GM12878 (cell line): ENCODE measurements at regions not wholly inside any gene's neighbourhood (a gene's known extent, or its start where the extent isn't known, plus 50 kb on each side); places are given as distances from the start of the nearest gene placed in this dataset. TPM values are rescaled to one million over a fixed set of nuclear protein-coding genes. Genes with fewer than 3 reads are reported as not detected.

ENCODE experiments used
- ATAC-seq: fragments of 200-7000 bp; cut with Tn5 transposase; 3 replicates; pipeline ENCODE4 v1.9.1; 2020; ENCODE audit warnings: mild to moderate bottlenecking, moderate library complexity
- BruUV-seq: library from RNA; stranded (reverse); fragments of 400-500 nt; replicated peaks from 2 replicates; lab custom pipeline; 2021; lab: Mats Ljungman, UMichigan
- CTCF ChIA-PET: fragments of 300-600 bp; sonication (Branson Sonifier 250); formaldehyde crosslinking; extraction: SDS; loops from one replicate; lab custom pipeline; 2021; ENCODE audit warnings: inconsistent platforms; lab: Yijun Ruan, JAX
- POLR2A ChIA-PET: fragments of 350-600 bp; formaldehyde crosslinking; extraction: SDS; loops from one replicate; lab custom pipeline; 2021; ENCODE audit warnings: inconsistent platforms; lab: Charles Lee
- RAD21 ChIA-PET: fragments of 300-600 bp; sonication (Branson Sonifier 250); formaldehyde crosslinking; loops from one replicate; lab custom pipeline; 2023; ENCODE audit warnings: antibody characterized with exemption; ENCODE audit not compliant: unreplicated experiment; lab: Charles Lee
- SMC1A ChIA-PET: fragments of 300-600 bp; sonication (Branson Sonifier 250); formaldehyde crosslinking; loops from one replicate; lab custom pipeline; 2023; ENCODE audit not compliant: unreplicated experiment, uncharacterized antibody; lab: Charles Lee
- DNase-seq: peaks from one replicate; pipeline ENCODE4 v3.0.0-alpha.2; 2011; ENCODE audit warnings: low read depth, low spot score
- FAIRE-seq: peaks from 3 replicates; lab custom pipeline; 2011; peaks lifted over from hg19 to GRCh38; lab: Jason Lieb, UNC
- H2AFZ ChIP-seq: 2 replicates; pipeline ENCODE4 v1.6.0; 2011; ENCODE audit warnings: low read depth, low read length, control low read depth; ENCODE audit not compliant: control insufficient read depth
- H3K27ac ChIP-seq: 2 replicates; pipeline ENCODE4 v1.5.1; 2011; ENCODE audit warnings: control low read depth; ENCODE audit not compliant: control insufficient read depth, insufficient read depth
- H3K27me3 ChIP-seq, 2 experiments: replicated peaks in 1 of 2; 2 replicates each; pipeline versions ENCODE4 v1.6.0 to v1.6.1; 2011; ENCODE audit warnings: low read length in 1 of 2; ENCODE audit not compliant: control insufficient read depth in 2 of 2, insufficient read depth in 2 of 2
- H3K36me3 ChIP-seq, 2 experiments: 2 replicates each; pipeline ENCODE4 v1.5.1; 2011; ENCODE audit warnings: low read length in 1 of 2; ENCODE audit not compliant: control insufficient read depth in 2 of 2, insufficient read depth in 2 of 2
- H3K4me1 ChIP-seq: 2 replicates; pipeline ENCODE4 v1.6.1; 2011; ENCODE audit warnings: mild to moderate bottlenecking, low read length, moderate library complexity, mixed read lengths; ENCODE audit not compliant: control insufficient read depth, insufficient read depth
- H3K4me2 ChIP-seq: 2 replicates; pipeline ENCODE4 v1.6.0; 2011; ENCODE audit warnings: control low read depth; ENCODE audit not compliant: control insufficient read depth, insufficient read depth
- H3K4me3 ChIP-seq: fragments of 200-600 bp; sonication (generic); 2 replicates; pipeline ENCODE4 v1.5.1; 2016
- H3K79me2 ChIP-seq: 2 replicates; pipeline ENCODE4 v1.6.0; 2011; ENCODE audit warnings: low read length; ENCODE audit not compliant: control insufficient read depth, insufficient read depth
- H3K9ac ChIP-seq: 2 replicates; pipeline ENCODE4 v1.8.0; 2011; ENCODE audit warnings: low read length, control low read depth, mixed read lengths; ENCODE audit not compliant: control insufficient read depth, insufficient read depth
- H3K9me3 ChIP-seq: replicated peaks from 3 replicates; pipeline ENCODE4 v1.5.1; 2011; ENCODE audit warnings: mild to moderate bottlenecking, low read length; ENCODE audit not compliant: control insufficient read depth, insufficient read depth
- H4K20me1 ChIP-seq: 2 replicates; pipeline ENCODE4 v1.6.0; 2011; ENCODE audit not compliant: control insufficient read depth, insufficient read depth
- CTCF ChIP-seq, 3 experiments: IDR thresholded peaks in 2 of 3; conservative IDR thresholded peaks in 1 of 3; 2 replicates each; pipeline ENCODE4 v1.5.1; 2011; ENCODE audit warnings: low read depth in 3 of 3, low read length in 3 of 3, mild to moderate bottlenecking in 3 of 3, control low read depth in 2 of 3, moderate library complexity in 2 of 3, inconsistent platforms in 1 of 3, mixed read lengths in 1 of 3; ENCODE audit not compliant: control insufficient read depth in 2 of 3, insufficient read depth in 1 of 3; ENCODE audit errors: extremely low read depth in 1 of 3
- IRF3 ChIP-seq: fragments of 450-650 bp; IDR thresholded peaks from 2 replicates; pipeline ENCODE4 v1.6.1; 2014; ENCODE audit warnings: mild to moderate bottlenecking
- WGBS: methylation state at CpG from one replicate; pipeline ENCODE4 v1.1.6; 2016; ENCODE audit warnings: low lambda C conversion rate; ENCODE audit not compliant: insufficient replicate concordance, insufficient coverage; ENCODE audit errors: missing lambda C conversion rate; 5-methylcytosine and 5-hydroxymethylcytosine counted together
- in situ Hi-C: fragments of 300-500 bp; cut with MboI; formaldehyde crosslinking; loops from 9 replicates; pipeline ENCODE4 v1.14.3; 2018; ENCODE audit warnings: mixed read lengths
- intact Hi-C: fragments of 100-400 bp; cut with micrococcal nuclease; formaldehyde crosslinking; loops from one replicate; pipeline ENCODE4 v1.14.2; 2022; ENCODE audit not compliant: unreplicated experiment
- small RNA-seq: library from RNA; depleted of rRNA; stranded (forward); fragments of <200 nt; gene quantifications from one replicate; pipeline ENCODE3, GENCODE V24; 2014

GRCh38 chr7:155862123-155862892 lies 50.0 kb upstream of the SHH start:
- no TSS peak for BruUV-seq
- no peaks in the 10 kb centered on the region for H3K79me2 ChIP-seq
- ChIA-PET SMC1A (no interaction called here), CTCF (interaction anchor here (0.6 kb wide), 1 partner anchor 68 kb away, joined by 3 read pairs; no protein-coding TSS in a partner anchor), POLR2A (no interaction called here), RAD21 (no interaction called here)
- no peaks in the 10 kb centered on the region for H3K9me3 ChIP-seq
- no peak for FAIRE-seq
- H3K4me1 ChIP-seq, result no peaks in the 10 kb centered on the region
- WGBS, result 42% methylated on average over 12 of the region's 12 CpGs
- DNase-seq, result no peak
- intact Hi-C loops, result no loop called here
- no peak overlapping the region for H3K27ac ChIP-seq
- H2AFZ ChIP-seq, result no peak overlapping the region
- no peaks in the 10 kb centered on the region for H3K36me3 ChIP-seq
- peaks cover 0 to 1% of the 10 kb centered on the region in 2 experiments; a peak in 2 of 4 replicates for H3K27me3 ChIP-seq
- no peaks in the 10 kb centered on the region for H4K20me1 ChIP-seq
- no peak overlapping the region for H3K4me3 ChIP-seq
- H3K9ac ChIP-seq, result no peak overlapping the region
- in situ Hi-C loops, result no loop called here
- ATAC-seq, result no peak
- H3K4me2 ChIP-seq, result no peak overlapping the region
- no peak for TF ChIP-seq IRF3
- peak in 2 of 3 experiments; percentile 25; a peak in 1 of 6 replicates for TF ChIP-seq CTCF (IDR thresholded peaks at IDR 0.05 in 2 of 3, conservative IDR thresholded peaks at IDR 0.05 in 1 of 3; ENCODE audit: control insufficient read depth in 2 of 3, extremely low read depth in 1 of 3, insufficient read depth in 1 of 3, low read depth in 3 of 3, low read length in 3 of 3)

Small RNAs in the stretch of these regions (small RNA-seq; reads per million reads assigned to genes)
- gene AC093813.1 (not detected), gene RF00019 (not detected)
